ENCODE measurements at regions not wholly inside any gene's neighbourhood (a gene's known extent, or its start where the extent isn't known, plus 50 kb on each side); places are given as distances from the start of the nearest gene placed in this dataset.

GRCh38 chr11:128354476-128354875 is 232.9 kb downstream of the ETS1 start:
- no peak for TF ChIP-seq SUZ12 (IDR thresholded peaks at IDR 0.05; ENCODE audit: extremely low read depth, insufficient read depth, insufficient read length)
- TF ChIP-seq ZNF274 (IDR thresholded peaks at IDR 0.05; ENCODE audit: low read depth, low read length) = no peak
